8988T (cell line): ENCODE measurements at regions not wholly inside any gene's neighbourhood (a gene's known extent, or its start where the extent isn't known, plus 50 kb on each side); places are given as distances from the start of the nearest gene placed in this dataset.
A peak's percentile ranks its signal among the peaks of the same experiment; 100 is the strongest.
"Not testable (repeated sequence)": the region's sequence is repeated elsewhere in the genome, so short reads cannot be mapped to it uniquely, and the experiment has no call there.

Experiments used
- DNase-seq: peaks from one replicate; pipeline ENCODE4 v3.0.0; 2011

DNA sequence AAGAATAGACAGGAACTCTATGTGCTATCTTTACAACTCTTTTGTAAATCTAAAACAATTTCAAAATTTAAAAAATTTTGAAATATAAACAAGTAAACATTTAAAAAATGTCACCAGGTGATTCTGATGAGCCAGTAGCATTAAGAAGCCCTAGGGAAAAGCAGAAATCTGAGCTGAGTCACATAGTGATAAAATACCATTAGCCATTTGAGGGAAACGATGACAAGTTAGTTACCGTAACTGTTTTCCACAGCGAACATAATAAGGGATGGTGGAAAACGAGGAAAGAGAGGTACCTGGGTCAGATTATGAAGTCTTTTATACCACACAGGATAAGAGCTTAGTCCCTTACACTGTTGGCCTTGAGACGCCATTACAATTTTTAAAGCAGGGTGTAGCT is 55.5 kb downstream of the PRR15 start:
- no peak for DNase-seq

DNA sequence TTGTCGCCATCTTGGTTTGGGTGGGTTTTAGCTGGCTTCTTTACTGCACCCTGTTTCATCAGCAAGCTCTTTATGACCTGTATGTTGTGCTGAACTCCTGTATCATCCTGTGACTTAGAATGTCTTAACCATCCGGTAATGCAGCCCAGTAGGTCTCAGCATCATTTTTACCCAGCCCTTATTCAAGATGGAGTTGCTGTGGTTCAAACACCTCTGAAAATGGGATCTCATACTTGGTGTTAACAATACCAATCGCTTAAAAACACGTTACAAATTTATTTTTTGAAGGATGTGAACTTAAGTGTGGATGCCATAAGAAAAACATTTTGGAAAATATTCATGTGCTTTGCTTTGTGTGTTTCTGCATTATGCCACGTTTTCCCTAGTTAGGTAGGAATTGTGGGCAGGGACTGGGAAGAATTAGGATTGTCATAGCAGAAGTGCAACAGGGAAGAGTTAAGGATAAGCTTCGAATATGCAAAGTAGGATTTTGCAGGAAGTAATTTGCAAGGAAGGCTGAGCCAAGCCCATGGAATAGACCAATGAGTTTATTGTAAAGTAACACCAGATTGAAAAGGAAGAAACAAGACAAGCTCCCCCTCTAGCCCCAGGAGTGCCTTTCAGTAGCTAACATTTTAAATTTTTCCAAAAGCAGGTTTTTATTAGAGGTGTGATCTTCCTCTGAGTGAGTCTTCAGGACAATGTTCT is 56.4 kb downstream of the PRR15 start:
- DNase-seq, result no peak

DNA sequence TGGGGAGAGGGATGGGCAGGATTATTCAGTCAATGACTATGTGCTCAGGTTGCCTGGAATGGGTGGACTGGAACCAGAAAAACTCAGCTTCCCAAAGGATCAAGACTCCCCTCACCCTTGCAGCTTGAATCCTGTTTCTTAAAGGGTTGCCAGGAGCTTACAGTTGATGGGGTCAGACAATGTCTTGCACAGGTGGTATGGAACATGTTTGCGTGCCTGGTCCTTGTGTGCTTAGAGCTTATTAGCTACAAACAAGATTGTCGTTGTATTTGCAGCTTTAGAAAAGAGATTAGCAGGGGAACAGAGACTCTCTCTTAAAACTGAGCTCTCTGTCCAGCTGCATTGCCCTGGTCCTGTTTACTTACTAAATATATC is 56.9 kb downstream of the PRR15 start:
- DNase-seq, result no peak

DNA sequence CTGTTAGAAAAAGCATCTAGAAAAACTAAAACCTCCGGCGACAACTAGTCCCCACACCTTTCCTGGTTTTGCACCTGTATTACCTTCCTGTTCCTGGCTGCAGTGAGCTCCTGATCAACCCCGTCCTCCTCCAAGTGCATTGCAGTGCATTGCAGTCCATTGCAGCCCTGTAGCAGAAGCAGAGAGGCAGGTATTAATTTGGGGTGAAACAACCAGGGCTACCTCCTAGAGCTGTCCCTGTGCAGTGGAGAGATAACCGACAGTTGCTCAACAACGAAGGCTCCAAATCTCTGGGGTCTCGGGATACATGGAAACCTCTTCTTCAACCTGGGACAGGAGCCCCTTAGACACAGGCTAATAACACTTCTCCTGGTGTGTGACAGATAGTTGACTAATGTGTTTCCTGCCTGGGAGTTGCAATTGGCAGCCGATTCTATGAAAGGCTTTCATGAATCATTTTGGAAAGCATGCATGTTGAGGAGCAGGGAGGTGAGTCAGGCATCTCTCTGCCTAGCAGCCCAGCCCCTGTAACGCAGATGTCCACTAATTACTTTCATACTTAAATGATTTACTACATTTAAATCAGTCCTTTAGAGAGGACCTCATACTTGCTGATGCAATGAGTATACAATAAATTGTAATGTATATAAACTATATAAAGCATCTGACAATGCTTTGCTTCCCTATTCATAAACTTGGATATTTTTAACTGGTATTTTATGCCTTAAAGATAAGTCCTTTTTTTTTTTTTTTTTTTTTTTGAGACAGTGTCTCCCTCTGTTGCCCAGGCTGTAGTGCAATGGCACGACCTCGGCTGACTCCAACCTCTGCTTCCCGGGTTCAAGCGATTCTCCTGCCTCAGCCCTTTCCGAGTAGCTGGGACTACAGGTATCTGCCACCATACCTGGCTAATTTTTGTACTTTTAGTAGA is 59.0 kb downstream of the PRR15 start:
- peak; percentile 43 for DNase-seq

DNA sequence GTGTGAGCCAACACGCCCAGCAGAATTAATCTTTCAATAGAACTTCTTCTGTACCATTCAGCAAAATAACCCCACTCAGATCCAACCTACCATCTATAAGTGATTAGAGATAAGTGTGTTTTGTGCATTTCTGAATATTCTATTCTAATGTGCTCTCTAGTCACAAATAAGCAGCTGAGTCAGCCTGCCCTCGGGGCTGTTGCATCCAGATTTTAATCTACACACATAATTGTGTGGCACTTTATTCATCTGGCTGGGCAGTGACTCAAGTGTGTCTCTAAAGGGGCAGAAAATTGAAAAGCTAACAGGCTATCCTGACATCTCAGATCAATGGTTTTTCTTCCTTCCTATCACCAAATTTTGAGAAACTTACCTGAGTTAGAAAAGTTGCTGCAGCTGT is 60.3 kb downstream of the PRR15 start:
- DNase-seq, result no peak

DNA sequence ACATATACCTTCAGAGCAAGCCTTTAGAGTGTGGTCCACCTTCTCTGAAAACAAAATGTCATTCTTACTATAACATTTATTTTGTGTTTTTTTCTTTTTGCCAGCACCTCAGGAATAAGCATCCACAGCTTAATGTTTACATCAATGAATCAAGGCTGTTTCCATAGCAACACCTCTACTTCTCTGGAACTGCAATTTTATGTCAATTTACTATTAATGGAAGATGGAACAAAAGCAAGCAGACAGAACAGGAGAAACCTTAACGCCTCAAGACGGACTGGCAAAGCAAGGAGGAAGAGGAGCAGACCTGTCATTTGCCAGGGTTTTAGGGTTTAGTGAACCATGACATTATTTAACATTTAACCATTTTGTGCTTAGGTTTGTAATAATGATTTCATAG is 63.1 kb downstream of the PRR15 start:
- DNase-seq, result no peak

DNA sequence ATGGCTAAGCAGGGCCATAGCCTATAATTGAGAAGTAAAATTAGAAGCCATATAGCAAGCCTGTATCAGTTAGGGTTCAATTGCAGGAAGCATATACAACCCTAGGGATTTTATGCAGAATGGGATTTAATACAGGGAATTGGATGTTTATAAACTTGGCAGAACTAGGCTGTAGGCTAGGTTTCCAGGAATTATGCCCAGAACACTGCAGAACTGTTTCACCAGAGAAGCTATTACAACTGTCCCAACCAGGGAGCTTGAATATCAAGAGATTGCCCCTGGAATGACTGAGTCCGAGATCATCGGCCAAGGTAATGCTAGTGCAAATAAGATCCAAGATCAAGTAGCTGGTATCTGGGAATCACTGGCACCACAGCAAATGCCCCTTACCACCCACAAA is 64.0 kb downstream of the PRR15 start:
- no peak for DNase-seq

DNA sequence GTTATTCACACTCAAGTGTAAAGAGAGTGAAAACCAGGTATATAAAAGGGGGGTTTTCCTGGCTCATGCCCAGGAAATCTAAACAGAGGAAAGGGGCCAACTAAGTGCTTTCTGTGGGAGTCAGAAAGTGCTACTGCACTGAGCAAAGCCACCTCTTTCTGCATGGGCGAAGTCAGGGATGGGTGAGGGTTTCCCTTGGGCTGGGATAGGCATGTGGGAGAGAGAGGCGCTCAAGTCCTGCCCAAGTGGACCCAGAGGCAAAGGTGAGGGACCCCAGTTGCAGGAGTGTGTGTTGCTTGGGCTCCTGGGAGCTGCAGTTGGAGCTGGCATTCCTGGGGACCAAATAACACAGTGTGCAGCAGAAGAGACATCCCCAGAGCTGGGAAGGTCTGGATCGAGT is 65.9 kb downstream of the PRR15 start:
- DNase-seq, result no peak

DNA sequence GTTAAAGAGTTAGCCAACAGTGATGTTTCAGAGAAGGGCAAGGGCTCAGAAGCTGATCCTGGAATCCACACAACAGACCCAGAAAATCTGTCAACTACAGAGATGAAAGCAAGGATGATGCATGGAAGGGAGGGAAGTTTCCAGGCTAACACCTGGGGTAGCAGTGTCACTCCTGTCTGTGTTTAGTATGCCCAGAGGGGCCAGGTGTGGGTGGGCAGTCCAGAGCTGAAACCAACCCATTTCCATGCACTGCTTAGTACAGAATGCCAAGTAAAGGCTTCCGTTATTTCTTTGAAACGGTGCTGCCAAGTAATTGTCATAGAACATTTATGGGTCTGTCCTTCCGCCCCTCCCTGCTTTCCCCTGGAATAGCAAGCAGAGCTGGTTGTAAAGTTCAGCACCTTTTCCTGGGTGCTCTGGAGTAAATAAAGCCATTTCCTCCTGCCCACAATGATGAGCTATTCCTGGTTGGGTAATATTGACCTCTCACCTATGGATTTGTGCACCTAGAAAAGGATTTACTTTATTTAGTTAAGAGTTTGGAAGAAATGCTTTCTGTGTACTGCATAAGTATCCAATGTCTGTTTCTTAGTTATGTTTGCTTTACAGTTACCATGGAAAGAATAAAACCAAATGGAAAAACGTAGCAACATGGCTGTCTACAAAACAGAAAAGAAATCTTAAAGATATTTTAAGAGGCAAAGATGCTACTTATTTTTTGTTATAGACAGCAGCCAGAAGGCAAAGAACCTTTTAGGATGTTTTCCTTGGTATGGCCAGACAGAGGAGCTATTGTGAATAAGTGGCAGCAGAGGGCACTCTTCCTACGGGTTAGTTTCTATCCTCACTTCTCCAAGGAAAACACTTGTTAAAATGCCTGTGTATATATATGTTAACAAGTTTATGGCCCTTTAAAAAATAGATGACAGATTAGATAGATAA is 71.7 kb downstream of the PRR15 start:
- DNase-seq, result not testable (repeated sequence)

DNA sequence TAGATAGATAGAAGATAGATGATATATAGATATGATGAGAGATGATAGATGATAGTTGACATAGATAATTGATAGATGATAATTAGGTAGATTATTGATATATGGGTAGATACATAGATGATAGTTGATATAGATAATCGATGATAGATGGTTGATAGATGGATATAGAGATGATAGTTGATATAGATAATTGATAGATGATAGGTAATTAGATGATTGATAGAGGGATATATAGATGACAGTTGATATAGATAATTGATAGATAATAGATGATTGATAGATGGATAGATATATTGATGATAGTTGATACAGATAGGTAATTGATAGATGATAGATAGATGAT is 72.3 kb downstream of the PRR15 start:
- DNase-seq, result no peak

DNA sequence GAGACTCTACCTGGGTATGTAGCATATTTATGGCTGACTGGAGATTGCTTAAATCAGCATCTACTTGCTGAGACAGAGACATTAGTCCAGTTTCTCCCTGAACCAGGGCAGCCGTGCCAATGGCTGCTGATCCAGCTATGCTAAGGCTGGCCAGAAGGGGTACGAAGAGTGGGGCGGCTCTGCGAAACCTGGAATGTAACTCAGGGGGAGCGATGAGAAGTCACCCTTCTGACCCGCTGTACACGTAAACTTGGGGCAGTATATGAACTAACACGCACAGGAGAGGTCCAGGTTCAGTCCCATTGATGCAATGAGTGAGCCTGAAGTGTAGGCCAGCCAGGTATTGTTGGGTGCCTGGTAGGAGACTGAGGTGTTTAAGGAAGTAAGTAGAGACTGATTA is 73.7 kb downstream of the PRR15 start:
- no peak for DNase-seq

DNA sequence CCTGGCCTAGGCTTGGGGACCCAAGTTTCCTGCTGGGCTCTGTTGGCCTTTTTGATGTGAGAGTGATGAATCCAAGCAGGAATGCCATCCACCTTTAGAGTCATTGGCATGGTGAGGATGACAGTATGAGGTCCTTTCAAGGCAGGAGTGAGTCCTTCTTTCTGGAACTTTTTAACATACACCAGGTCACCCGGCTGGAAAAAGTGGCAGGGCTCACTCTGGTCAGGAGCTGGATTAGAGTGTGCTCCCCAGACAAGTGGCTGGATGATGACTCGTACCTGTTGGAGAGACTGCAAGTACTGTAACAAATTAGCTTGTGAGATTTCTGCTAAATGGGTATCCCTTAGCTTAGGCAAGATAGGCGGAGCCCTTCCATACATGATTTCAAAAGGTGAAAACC is 75.2 kb downstream of the PRR15 start:
- DNase-seq, result not testable (repeated sequence)

DNA sequence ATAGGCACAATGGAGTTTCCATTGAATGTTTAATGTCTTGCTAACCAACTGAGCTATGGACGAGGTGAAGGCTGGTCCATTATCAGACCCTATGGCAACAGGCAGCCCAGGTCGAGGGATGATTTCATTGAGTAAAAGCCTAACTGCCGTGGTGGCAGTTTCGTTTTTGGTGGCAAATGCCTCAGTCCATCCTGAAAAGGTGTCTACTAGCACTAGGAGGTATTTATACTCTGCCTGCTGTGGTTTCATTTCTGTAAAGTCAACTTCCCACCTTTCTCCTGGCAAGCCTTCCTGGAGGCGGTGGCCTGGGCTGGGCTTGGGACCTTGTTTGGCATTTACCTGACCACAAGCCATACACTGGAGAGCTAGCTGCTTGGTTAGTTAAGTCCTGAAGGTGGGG is 75.8 kb downstream of the PRR15 start:
- no peak for DNase-seq

DNA sequence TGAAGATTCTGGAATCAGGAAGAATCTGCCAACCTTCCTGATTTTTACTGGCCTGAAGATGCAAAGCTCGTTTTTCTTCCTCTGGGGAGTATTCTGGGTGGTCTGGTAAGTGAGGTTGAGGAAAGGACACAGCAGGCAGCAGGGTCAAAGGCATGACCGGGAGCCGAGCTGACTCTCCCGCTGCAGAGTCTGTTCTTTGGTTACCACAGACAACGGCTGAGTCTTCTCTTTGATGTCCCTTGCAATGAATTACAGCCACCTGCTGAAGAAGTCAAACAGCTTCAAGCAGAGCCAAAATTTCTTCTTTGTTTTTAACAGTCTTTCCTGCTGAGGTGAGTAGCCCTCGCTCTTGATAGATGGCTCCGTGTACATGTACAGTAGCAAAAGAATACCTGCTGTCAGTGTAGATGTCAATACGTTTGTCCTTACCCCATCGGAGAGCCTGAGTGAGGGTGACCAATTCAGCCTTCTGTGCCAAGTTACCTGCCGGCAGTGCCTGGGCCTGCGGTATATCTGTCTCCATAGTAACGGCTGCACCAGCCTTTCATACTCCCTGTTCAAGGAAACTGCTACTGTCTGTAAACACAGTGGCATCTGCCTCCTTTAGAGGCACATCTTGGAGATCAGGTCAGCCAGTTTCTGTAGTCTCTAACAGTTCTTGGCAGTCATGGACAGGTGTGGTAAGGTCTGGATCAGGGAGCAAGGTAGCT is 76.4 kb downstream of the PRR15 start:
- no peak for DNase-seq

DNA sequence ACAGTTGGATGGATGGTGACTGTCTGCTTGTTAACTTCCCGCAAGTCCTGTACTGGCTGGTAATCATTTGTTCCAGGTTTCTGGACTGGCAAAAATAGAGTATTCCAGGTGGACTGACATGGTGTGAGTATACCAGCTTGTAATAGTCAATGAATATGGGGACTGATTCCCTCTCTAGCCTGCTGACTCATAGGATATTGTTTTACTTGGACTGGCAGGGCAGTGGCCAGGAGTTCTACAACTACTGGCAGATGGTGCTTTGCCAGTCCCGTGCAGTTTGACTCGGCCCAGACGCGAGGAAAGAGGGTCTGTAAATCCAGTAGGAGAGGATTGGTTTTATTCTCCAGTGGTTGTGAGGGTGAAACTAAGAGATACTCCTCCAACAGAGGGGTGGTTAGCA is 78.0 kb downstream of the PRR15 start:
- no peak for DNase-seq

DNA sequence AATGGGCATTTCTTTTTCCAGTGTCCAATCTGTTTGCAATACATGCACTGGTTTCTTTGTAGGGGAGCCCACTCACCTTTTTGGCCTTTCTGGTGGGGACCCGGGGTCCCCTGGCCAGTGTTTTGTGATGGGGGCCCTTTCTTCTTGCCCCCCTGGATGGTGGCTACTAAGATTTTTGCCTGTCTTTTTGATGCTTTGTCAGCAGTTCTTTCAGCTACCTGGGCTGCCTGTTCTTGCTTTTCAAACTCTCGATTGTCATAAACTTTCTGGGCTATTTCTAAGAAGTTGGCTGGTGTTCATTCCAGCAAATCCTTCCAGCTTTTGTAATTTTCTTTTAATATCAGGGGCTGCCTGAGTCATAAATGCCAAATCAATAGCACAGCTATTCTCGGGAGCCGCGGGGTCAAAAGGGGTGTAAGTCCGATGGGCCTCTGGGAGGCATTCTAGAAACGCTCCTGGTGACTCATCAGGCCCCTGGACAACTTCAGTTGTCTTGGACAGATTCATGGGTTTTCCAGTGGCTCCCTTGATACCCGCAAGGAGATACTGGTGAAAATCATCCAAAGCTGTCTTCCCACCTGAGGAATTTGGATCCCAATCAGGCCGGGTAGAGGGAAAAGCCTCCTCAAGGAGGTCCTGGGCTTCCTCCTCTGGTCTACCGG is 79.0 kb downstream of the PRR15 start:
- DNase-seq, result no peak

DNA sequence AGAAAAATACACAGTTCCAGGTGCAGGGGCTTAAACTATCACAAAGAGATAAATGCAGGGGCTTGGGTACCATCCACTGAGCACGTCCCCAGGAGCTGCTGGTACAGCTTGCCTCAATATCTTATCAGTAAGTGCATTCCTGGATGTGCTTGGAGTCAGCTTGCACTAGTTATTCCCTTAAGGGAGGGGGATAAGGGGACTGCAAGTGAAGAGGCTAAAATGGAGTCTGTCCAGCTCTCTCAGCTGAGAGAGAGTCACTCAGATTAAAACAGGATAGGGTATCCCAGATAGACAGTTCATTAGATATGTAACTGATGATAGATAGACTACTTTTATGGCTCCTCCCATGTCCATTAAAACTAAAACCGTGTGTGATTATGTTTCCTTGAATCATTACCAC is 82.5 kb downstream of the PRR15 start:
- not testable (repeated sequence) for DNase-seq

DNA sequence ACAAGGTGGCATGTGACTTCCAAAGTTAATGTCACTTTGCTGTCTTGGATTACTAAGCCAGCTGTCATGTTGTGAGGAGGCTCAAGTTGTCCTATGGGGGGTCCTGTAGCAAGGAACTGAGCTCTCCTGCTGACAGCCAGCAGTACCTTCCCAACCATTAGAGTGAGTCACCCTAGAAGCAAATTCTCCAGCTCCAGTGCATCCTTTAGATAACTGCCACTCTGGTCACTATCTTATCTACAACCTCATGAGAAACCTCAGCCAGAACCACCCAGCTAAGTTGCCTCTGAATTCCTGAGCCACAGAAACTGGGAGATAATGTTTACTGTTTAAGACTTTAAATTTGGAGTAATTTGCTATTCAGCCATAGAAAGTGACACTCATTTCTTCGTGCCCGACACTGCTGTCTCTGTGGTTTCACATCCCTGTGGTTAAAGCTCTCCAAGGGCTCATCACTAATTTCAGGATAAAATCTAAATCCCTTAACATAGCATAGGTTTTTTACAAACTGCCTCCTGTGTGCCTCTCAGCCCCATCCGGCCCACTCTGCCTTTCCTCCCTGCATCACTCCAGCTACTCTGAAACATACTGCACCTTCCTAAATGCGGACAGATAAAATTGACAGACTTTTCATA is 83.5 kb downstream of the PRR15 start:
- no peak for DNase-seq

DNA sequence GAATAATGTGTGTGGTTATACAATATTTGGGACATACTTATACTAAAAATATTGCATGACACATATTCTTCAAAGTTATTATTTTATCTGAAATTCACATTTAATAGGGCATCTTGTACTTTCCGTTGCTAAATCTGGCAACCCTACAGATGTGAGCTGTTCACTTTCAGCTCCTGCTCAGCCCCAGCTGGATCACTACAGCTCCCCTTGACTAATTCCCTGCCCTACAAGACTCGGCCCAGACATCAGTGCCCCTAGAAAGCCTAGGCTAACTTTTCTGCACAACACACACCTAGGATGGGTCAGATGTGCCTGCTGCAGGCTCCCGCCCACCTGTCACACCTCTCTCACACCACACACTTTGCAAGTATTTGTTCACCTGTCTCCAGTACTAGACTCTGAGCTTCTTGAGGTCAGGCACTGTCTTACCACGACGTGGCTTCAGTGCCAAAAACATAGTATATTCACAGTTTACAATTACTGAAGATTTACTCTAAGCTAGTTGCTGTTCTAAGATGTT is 84.1 kb downstream of the PRR15 start:
- not testable (repeated sequence) for DNase-seq

DNA sequence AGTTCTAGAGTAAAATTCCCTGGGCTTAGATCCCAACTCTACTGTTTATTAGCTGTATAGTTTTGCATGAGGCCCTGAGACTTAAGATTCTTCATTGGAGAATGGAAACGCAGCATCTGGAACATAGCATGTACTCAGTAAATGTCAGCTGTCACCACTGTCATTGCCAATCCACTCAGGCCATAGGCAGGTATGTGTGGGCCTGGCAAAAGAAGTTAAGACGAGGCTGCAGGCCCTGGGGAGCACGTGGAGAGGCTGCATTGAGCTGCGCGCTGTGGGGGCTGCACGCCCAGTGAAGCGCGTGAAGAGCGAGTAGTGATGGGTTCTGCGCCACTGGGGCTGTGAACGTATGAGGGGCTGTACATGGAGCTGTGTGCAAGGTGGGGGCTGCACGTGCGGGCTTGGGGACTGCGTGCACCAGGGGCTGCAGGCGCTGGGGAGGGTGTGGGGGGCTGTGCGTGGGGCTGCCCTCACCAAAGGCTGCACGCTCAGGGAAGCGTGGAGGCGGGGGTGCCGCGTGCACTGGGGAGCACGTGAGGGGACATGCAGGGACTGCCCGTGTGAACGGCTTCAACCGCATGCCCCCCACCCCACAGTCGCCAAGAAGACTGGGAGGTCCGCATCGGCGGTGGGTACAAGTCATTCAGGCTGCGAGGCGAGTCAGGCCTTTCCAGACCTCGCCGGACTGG is 85.5 kb downstream of the PRR15 start:
- DNase-seq, result no peak

DNA sequence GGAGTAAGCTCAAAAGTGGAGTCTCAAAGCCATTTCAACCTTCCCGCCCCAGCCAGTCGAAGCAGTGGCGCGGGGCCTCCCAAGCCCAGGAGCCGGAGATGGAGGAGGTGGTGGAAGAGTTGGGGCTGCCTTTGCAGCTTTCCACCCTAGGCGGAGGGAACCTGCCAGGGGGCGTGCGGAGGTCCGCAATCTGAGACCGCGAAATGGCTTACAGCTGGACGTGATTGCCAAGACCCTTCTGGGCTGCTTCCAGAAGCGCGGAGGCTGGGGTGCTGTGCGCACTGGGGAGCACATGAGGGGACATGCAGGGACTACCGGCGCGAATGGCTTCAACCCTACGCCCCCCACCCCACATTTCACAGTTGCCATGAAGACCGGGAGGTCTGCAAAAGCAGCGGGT is 86.2 kb downstream of the PRR15 start:
- no peak for DNase-seq
